Type B pancreatic cell (in vitro differentiated cells): ENCODE measurements at regions not wholly inside any gene's neighbourhood (a gene's known extent, or its start where the extent isn't known, plus 50 kb on each side); places are given as distances from the start of the nearest gene placed in this dataset.
"Not testable (repeated sequence)": the region's sequence is repeated elsewhere in the genome, so short reads cannot be mapped to it uniquely, and the experiment has no call there.

Source experiments
- DNase-seq: peaks from one replicate; pipeline ENCODE4 v3.0.0; 2021; ENCODE audit warnings: mixed read lengths; ENCODE audit not compliant: unreplicated experiment; ENCODE audit errors: extremely low spot score
- H3K27ac Mint-ChIP-seq: 2 replicates; pipeline ENCODE4 v1.8.0; 2021; ENCODE audit warnings: mild to moderate bottlenecking, mixed read lengths
- H3K27me3 Mint-ChIP-seq: 2 replicates; pipeline ENCODE4 v1.8.0; 2021; ENCODE audit warnings: mixed read lengths
- H3K36me3 Mint-ChIP-seq: 2 replicates; pipeline ENCODE4 v1.8.0; 2021; ENCODE audit warnings: mixed read lengths
- H3K4me1 Mint-ChIP-seq: one replicate; pipeline ENCODE4 v1.8.0; 2021; ENCODE audit warnings: mixed read lengths; ENCODE audit not compliant: unreplicated experiment
- H3K4me3 Mint-ChIP-seq: 2 replicates; pipeline ENCODE4 v1.8.0; 2021; ENCODE audit warnings: mild to moderate bottlenecking, mixed read lengths
- H3K9me3 Mint-ChIP-seq: 2 replicates; pipeline ENCODE4 v1.8.0; 2021; ENCODE audit warnings: mixed read lengths
- TF ChIP-seq, protein P1 (sequence below): fragments of 200-600 bp; sonication (generic); conservative IDR thresholded peaks from 2 replicates; pipeline ENCODE4 v1.5.0; 2021; ENCODE audit warnings: antibody characterized with exemption, mild to moderate bottlenecking

DNA sequence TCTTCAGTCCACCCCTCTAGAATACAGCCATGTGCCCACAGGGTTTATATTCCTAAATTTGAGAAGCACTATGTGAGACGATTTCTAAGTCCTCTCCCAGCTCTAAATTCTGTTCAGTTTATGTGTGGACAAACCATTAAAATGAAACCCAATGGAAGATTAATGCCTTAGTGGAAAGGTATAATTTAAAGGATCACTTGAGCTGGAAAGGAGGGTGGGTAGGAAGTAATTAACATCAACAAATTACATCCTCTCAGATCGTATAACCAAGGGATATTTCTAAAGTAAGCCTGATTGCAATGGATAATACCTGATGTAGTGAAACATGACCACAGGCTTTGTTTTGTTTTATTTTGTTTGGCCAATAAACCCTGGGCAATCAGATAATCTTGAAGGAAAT, 511.0 kb upstream of the COBL start:
- H3K4me3 Mint-ChIP-seq = no peak overlapping the region

DNA sequence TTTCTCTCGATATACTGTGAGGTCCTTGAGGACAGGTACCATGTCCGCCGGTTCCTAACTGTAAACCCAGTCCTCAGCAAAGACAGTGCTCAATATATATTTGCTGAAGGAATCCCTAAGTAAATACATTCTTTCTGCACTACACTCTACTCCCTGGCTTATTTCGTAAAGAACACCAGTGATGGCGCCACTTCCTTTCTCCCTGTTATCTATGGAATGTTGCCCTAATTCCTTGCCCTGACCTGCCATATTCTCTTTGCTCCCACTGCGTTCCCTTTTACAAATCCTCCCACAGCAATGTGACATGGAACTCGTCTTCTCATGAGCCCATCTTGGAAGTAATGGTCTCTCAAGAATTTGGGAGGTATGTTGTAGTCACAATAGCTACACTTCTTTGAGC, 507.4 kb upstream of the COBL start:
- TF ChIP-seq, protein P1, sequence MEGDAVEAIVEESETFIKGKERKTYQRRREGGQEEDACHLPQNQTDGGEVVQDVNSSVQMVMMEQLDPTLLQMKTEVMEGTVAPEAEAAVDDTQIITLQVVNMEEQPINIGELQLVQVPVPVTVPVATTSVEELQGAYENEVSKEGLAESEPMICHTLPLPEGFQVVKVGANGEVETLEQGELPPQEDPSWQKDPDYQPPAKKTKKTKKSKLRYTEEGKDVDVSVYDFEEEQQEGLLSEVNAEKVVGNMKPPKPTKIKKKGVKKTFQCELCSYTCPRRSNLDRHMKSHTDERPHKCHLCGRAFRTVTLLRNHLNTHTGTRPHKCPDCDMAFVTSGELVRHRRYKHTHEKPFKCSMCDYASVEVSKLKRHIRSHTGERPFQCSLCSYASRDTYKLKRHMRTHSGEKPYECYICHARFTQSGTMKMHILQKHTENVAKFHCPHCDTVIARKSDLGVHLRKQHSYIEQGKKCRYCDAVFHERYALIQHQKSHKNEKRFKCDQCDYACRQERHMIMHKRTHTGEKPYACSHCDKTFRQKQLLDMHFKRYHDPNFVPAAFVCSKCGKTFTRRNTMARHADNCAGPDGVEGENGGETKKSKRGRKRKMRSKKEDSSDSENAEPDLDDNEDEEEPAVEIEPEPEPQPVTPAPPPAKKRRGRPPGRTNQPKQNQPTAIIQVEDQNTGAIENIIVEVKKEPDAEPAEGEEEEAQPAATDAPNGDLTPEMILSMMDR = no peak
- H3K27me3 Mint-ChIP-seq = no peaks in the 10 kb centered on the region
- no peaks in the 10 kb centered on the region for H3K36me3 Mint-ChIP-seq
- no peaks in the 10 kb centered on the region for H3K4me1 Mint-ChIP-seq
- no peak overlapping the region for H3K4me3 Mint-ChIP-seq
- H3K9me3 Mint-ChIP-seq = no peaks in the 10 kb centered on the region
- DNase-seq = no peak
- no peak overlapping the region for H3K27ac Mint-ChIP-seq

More for the DNA sequence above, 511.0 kb upstream of the COBL start:
- H3K27me3 Mint-ChIP-seq = no peaks in the 10 kb centered on the region
- H3K27ac Mint-ChIP-seq = no peak overlapping the region
- H3K36me3 Mint-ChIP-seq = no peaks in the 10 kb centered on the region
- no peak for DNase-seq
- H3K4me1 Mint-ChIP-seq = no peaks in the 10 kb centered on the region
- TF ChIP-seq, protein P1 = no peak
- H3K9me3 Mint-ChIP-seq = no peaks in the 10 kb centered on the region

DNA sequence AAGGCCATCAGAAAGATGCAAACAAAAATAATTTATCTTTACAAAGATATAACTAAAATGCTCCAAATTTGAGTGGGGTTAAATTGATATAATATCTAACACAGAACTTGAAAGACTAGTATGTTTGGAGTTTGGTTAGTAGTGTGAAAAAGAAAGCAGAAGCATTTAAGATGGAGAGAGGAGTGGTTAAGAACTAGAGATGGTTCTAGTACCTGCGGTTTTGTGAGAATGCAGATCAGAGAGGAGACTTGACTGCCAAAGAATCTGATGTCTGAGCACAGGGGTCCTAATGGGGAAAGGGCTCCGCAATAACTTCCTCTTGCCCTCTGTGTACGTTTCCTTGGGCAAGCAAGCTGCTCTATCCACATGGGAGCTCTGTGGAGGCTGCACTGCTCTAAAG, 506.8 kb upstream of the COBL start:
- Mint-ChIP-seq H3K4me1 (no peaks in the 10 kb centered on the region), H3K9me3 (no peaks in the 10 kb centered on the region), H3K27me3 (no peaks in the 10 kb centered on the region), H3K4me3 (no peak overlapping the region), H3K36me3 (no peaks in the 10 kb centered on the region), H3K27ac (no peak overlapping the region)
- TF ChIP-seq, protein P1 = no peak
- DNase-seq = no peak

DNA sequence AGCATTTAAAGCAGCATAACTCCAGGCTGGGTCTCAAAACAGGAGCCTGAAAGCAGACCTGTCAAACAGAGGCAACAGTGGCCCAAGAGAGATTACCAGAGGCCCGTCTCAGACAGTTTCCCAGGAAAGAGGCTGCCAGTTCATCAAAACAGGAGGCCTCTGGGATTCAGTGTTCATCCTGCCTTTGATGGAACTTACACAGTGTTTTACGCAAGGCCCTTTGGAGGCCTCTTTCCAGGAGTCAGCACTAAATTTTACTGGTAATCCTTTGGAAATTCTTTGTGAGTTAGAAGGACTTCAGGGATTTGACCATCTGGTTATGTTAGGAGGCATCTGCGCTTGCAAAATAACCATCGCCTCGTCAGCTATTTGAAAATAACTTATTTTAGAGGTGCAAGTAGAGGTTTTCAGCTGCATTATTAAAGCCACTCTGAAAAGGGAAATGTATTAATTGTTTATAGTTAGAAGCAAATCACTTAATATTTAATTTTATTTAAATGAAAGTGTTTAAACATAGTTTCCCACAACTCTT, 501.2 kb upstream of the COBL start:
- Mint-ChIP-seq H3K36me3 (no peaks in the 10 kb centered on the region), H3K4me3 (no peak overlapping the region), H3K27ac (no peak overlapping the region), H3K27me3 (no peaks in the 10 kb centered on the region), H3K9me3 (no peaks in the 10 kb centered on the region), H3K4me1 (no peaks in the 10 kb centered on the region)
- TF ChIP-seq, protein P1 = no peak
- DNase-seq = no peak

DNA sequence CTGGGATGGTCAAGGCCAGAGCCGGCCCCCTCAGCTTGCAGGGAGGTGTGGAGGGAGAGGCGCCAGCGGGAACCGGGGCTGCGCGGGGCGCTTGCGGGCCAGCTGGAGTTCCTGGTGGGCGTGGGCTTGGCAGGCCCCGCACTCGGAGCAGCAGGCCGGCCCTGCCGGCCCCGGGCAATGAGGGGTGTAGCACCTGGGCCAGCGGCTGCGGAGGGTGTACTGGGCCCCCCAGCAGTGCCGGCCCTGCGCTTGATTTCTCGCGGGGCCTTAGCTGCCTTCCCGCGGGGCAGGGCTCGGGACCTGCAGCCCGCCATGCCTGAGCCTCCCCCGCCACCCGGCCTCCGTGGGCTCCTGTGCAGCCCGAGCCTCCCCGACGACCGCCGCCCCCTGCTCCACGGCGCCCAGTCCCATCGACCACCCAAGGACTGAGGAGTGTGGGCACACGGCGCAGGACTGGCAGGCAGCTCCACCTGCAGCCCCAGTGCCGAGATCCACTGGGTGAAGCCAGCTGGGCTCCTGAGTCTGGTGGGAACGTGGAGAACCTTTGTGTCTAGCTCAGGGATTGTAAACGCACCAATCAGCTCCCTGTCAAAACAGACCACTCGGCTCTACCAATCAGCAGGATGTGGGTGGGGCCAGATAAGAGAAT, 489.3 kb upstream of the COBL start:
- not testable (repeated sequence) for H3K27ac Mint-ChIP-seq, H3K27me3 Mint-ChIP-seq, H3K4me1 Mint-ChIP-seq, DNase-seq, H3K9me3 Mint-ChIP-seq, H3K4me3 Mint-ChIP-seq, H3K36me3 Mint-ChIP-seq

DNA sequence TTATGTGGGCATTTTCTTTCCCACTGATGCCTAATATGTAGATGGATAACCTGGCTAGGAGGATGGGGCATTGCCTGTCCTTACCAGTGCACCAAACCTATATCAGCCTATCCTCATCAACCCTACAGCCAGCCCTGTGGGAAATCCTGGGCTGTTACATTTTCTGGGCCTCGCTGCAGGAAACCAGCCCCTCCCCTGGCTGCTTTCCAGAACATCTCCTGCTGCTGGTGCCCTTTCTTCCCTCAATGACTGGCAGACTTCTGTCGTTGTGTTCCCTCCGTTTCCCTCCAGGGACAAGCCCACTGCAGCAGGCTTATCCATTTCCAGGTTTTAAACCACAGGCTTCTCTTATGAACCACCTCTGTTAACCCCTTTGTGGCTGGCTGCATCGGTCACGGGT, 486.1 kb upstream of the COBL start:
- no peak for DNase-seq
- H3K36me3 Mint-ChIP-seq = no peaks in the 10 kb centered on the region
- H3K27ac Mint-ChIP-seq = no peak overlapping the region

More for the DNA sequence above, 486.1 kb upstream of the COBL start:
- H3K27me3 Mint-ChIP-seq = no peaks in the 10 kb centered on the region
- H3K4me1 Mint-ChIP-seq = no peaks in the 10 kb centered on the region
- no peaks in the 10 kb centered on the region for H3K9me3 Mint-ChIP-seq
- no peak overlapping the region for H3K4me3 Mint-ChIP-seq
- TF ChIP-seq, protein P1 = no peak
